Suprapubic skin (tissue), 4 donors: ENCODE measurements at regions not wholly inside any gene's neighbourhood (a gene's known extent, or its start where the extent isn't known, plus 50 kb on each side); places are given as distances from the start of the nearest gene placed in this dataset.

Source experiments
- EP300 ChIP-seq: sonication (generic); formaldehyde crosslinking; IDR thresholded peaks from one replicate; pipeline ENCODE4 v1.6.1; 2017; ENCODE audit warnings: antibody characterized with exemption
- POLR2A ChIP-seq, 2 donors: fragments of 450-650 bp; IDR thresholded peaks; one replicate each; pipeline ENCODE4 v1.6.1; 2017; ENCODE audit warnings: antibody characterized with exemption in 2 of 2, mild to moderate bottlenecking in 2 of 2, moderate library complexity in 2 of 2
- POLR2AphosphoS5 ChIP-seq, 3 donors: sonication (generic); formaldehyde crosslinking; IDR thresholded peaks; one replicate each; pipeline ENCODE4 v1.6.1; 2017; ENCODE audit warnings: antibody characterized with exemption in 3 of 3
- TF ChIP-seq, protein P1 (sequence below), 2 donors: fragments of 200-600 bp in 1 of 2; fragments of 450-650 bp in 1 of 2; sonication (generic) in 1 of 2; IDR thresholded peaks; one replicate each; pipeline ENCODE4 v1.5.1; 2016 to 2019; ENCODE audit warnings: antibody characterized with exemption in 2 of 2, mild to moderate bottlenecking in 1 of 2, moderate library complexity in 1 of 2

DNA sequence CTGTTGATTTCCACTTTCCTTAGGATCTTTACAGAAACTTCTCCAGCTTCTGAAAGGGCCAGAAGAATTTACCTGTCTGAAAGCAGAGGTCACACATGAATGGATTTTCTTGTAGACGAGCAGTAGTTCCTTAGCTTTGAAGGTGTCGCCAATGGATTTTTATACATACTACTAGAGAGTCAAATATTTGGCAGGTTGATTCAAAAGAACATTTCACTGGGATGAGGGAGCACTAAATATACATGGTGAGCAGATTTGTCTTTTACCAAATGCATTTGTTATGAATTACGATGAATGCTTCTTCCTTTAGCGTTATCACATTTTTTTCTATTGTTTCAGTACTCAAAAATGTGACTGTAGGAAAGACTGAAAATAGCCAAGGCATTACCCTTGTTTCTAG lies 162.3 kb downstream of the PAX1 start:
- TF ChIP-seq, protein P1, sequence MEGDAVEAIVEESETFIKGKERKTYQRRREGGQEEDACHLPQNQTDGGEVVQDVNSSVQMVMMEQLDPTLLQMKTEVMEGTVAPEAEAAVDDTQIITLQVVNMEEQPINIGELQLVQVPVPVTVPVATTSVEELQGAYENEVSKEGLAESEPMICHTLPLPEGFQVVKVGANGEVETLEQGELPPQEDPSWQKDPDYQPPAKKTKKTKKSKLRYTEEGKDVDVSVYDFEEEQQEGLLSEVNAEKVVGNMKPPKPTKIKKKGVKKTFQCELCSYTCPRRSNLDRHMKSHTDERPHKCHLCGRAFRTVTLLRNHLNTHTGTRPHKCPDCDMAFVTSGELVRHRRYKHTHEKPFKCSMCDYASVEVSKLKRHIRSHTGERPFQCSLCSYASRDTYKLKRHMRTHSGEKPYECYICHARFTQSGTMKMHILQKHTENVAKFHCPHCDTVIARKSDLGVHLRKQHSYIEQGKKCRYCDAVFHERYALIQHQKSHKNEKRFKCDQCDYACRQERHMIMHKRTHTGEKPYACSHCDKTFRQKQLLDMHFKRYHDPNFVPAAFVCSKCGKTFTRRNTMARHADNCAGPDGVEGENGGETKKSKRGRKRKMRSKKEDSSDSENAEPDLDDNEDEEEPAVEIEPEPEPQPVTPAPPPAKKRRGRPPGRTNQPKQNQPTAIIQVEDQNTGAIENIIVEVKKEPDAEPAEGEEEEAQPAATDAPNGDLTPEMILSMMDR (IDR thresholded peaks at IDR 0.05): no peak
- no peak for TF ChIP-seq POLR2AphosphoS5 (IDR thresholded peaks at IDR 0.05)
- no peak for TF ChIP-seq POLR2A (IDR thresholded peaks at IDR 0.05)
- TF ChIP-seq EP300: no peak
